ENCODE measurements at regions not wholly inside any gene's neighbourhood (a gene's known extent, or its start where the extent isn't known, plus 50 kb on each side); places are given as distances from the start of the nearest gene placed in this dataset.

GRCh38 chr2:129740504-129740903, 239.0 kb upstream of the RAB6C start:
- H3K4me1 ChIP-seq = no peaks in the 10 kb centered on the region
- H3K27ac ChIP-seq = no peak overlapping the region
- no peak overlapping the region for H3K9ac ChIP-seq
- H3K4me2 ChIP-seq (ENCODE audit: low read length) = no peak overlapping the region
- no peaks in the 10 kb centered on the region for H3K36me3 ChIP-seq (ENCODE audit: control insufficient read depth, insufficient read depth, low read length)
- H3K9me3 ChIP-seq (ENCODE audit: control insufficient read depth, low read length) = no peaks in the 10 kb centered on the region
- no peaks in the 10 kb centered on the region for H3K79me2 ChIP-seq
- H3K27me3 ChIP-seq (ENCODE audit: control insufficient read depth, insufficient read depth, low read length) = no peaks in the 10 kb centered on the region
- no peak for TF ChIP-seq CTCF (IDR thresholded peaks at IDR 0.05)
- no peak overlapping the region for H3K4me3 ChIP-seq (ENCODE audit: low read depth, low read length)
- H2AFZ ChIP-seq = no peak overlapping the region

- H3K27ac ChIP-seq = no peak overlapping the region
- H3K4me1 ChIP-seq = no peaks in the 10 kb centered on the region
- no peak overlapping the region for H3K9ac ChIP-seq
- TF ChIP-seq CTCF (IDR thresholded peaks at IDR 0.05) = no peak
- no peak overlapping the region for H3K4me2 ChIP-seq (ENCODE audit: low read length)
- H3K79me2 ChIP-seq = no peaks in the 10 kb centered on the region
- no peaks in the 10 kb centered on the region for H3K27me3 ChIP-seq (ENCODE audit: control insufficient read depth, insufficient read depth, low read length)
- H3K36me3 ChIP-seq (ENCODE audit: control insufficient read depth, insufficient read depth, low read length) = no peaks in the 10 kb centered on the region
- no peaks in the 10 kb centered on the region for H3K9me3 ChIP-seq (ENCODE audit: control insufficient read depth, low read length)
- no peak overlapping the region for H2AFZ ChIP-seq
- no peak overlapping the region for H3K4me3 ChIP-seq (ENCODE audit: low read depth, low read length)
Observed at GRCh38 chr2:129741165-129741564, 238.3 kb upstream of the RAB6C start.

- no peak overlapping the region for H2AFZ ChIP-seq
- no peaks in the 10 kb centered on the region for H3K9me3 ChIP-seq (ENCODE audit: control insufficient read depth, low read length)
- H3K4me3 ChIP-seq (ENCODE audit: low read depth, low read length) = no peak overlapping the region
- H3K4me1 ChIP-seq = no peaks in the 10 kb centered on the region
- no peak overlapping the region for H3K27ac ChIP-seq
- H3K4me2 ChIP-seq (ENCODE audit: low read length) = no peak overlapping the region
- H3K36me3 ChIP-seq (ENCODE audit: control insufficient read depth, insufficient read depth, low read length) = no peaks in the 10 kb centered on the region
- H3K79me2 ChIP-seq = no peaks in the 10 kb centered on the region
- H3K27me3 ChIP-seq (ENCODE audit: control insufficient read depth, insufficient read depth, low read length) = no peaks in the 10 kb centered on the region
- no peak overlapping the region for H3K9ac ChIP-seq
- no peak for TF ChIP-seq CTCF (IDR thresholded peaks at IDR 0.05)
Observed at GRCh38 chr2:129741623-129742022, 237.8 kb upstream of the RAB6C start.

- no peaks in the 10 kb centered on the region for H3K9me3 ChIP-seq (ENCODE audit: control insufficient read depth, low read length)
- H3K27me3 ChIP-seq (ENCODE audit: control insufficient read depth, insufficient read depth, low read length) = no peaks in the 10 kb centered on the region
- no peak for TF ChIP-seq CTCF (IDR thresholded peaks at IDR 0.05)
- no peaks in the 10 kb centered on the region for H3K36me3 ChIP-seq (ENCODE audit: control insufficient read depth, insufficient read depth, low read length)
- no peak overlapping the region for H2AFZ ChIP-seq
- no peaks in the 10 kb centered on the region for H3K79me2 ChIP-seq
- H3K27ac ChIP-seq = no peak overlapping the region
- H3K4me3 ChIP-seq (ENCODE audit: low read depth, low read length) = no peak overlapping the region
- H3K4me2 ChIP-seq (ENCODE audit: low read length) = no peak overlapping the region
- no peaks in the 10 kb centered on the region for H3K4me1 ChIP-seq
- no peak overlapping the region for H3K9ac ChIP-seq
Observed at GRCh38 chr2:129742415-129743180, 236.9 kb upstream of the RAB6C start.

- Histone ChIP-seq H3K36me3 (ENCODE audit: control insufficient read depth, insufficient read depth, low read length) (no peaks in the 10 kb centered on the region), H3K4me2 (ENCODE audit: low read length) (no peak overlapping the region), H3K4me1 (no peaks in the 10 kb centered on the region), H3K4me3 (ENCODE audit: low read depth, low read length) (no peak overlapping the region), H3K27me3 (ENCODE audit: control insufficient read depth, insufficient read depth, low read length) (no peaks in the 10 kb centered on the region), H3K9ac (no peak overlapping the region), H3K27ac (no peak overlapping the region), H3K79me2 (no peaks in the 10 kb centered on the region), H3K9me3 (ENCODE audit: control insufficient read depth, low read length) (no peaks in the 10 kb centered on the region), H2AFZ (no peak overlapping the region)
- no peak for TF ChIP-seq CTCF (IDR thresholded peaks at IDR 0.05)
Observed at GRCh38 chr2:129744141-129744540, 235.3 kb upstream of the RAB6C start.

Data from parathyroid adenoma (tissue), 2 donors.